ENCODE measurements at regions not wholly inside any gene's neighbourhood (a gene's known extent, or its start where the extent isn't known, plus 50 kb on each side); places are given as distances from the start of the nearest gene placed in this dataset.

- Histone ChIP-seq H3K4me3 (ENCODE audit: low read depth in 1 of 3, low read length in 3 of 3) (no peak overlapping the region), H3K9ac (ENCODE audit: low read depth in 1 of 2, low read length in 2 of 2) (no peak overlapping the region), H3K4me1 (ENCODE audit: control insufficient read depth in 4 of 4, insufficient read depth in 4 of 4, low read length in 3 of 4) (no peaks in the 10 kb centered on the region), H3K9me3 (ENCODE audit: control insufficient read depth in 4 of 4, low read length in 3 of 4) (no peaks in the 10 kb centered on the region), H3K27ac (ENCODE audit: low read depth in 1 of 2, low read length in 2 of 2) (no peak overlapping the region), H3K36me3 (ENCODE audit: control insufficient read depth in 4 of 4, insufficient read depth in 3 of 4, low read depth in 1 of 4, low read length in 3 of 4) (no peaks in the 10 kb centered on the region), H3K27me3 (ENCODE audit: control insufficient read depth in 4 of 4, insufficient read depth in 4 of 4, low read length in 3 of 4) (no peaks in the 10 kb centered on the region)
- no peak for TF ChIP-seq HNF4A (conservative IDR thresholded peaks at IDR 0.05)
- TF ChIP-seq FOXA1 (IDR thresholded peaks at IDR 0.05) = no peak
- TF ChIP-seq ATF3 (IDR thresholded peaks at IDR 0.05) = no peak
- TF ChIP-seq YY1 (IDR thresholded peaks at IDR 0.05) = no peak
- no peak for TF ChIP-seq EGR1 (IDR thresholded peaks at IDR 0.05; ENCODE audit: low read depth in 2 of 2)
- TF ChIP-seq CTCF (IDR thresholded peaks at IDR 0.05; ENCODE audit: low read depth, low read length, missing input control) = no peak
- TF ChIP-seq HNF4G (IDR thresholded peaks at IDR 0.05) = no peak
- no peak for TF ChIP-seq FOXA2 (IDR thresholded peaks at IDR 0.05)
- no peak for TF ChIP-seq RXRA (IDR thresholded peaks at IDR 0.05)
- no peak for TF ChIP-seq SP1 (IDR thresholded peaks at IDR 0.05)
- TF ChIP-seq MAX (IDR thresholded peaks at IDR 0.05) = no peak
- no peak for TF ChIP-seq JUND (IDR thresholded peaks at IDR 0.05)
- TF ChIP-seq TAF1 (conservative IDR thresholded peaks at IDR 0.05) = no peak
- no peak for TF ChIP-seq NR2F2 (IDR thresholded peaks at IDR 0.05)
- TF ChIP-seq GABPA (IDR thresholded peaks at IDR 0.05 in 1 of 2, conservative IDR thresholded peaks at IDR 0.05 in 1 of 2) = no peak
- TF ChIP-seq RAD21 (IDR thresholded peaks at IDR 0.05) = no peak
- TF ChIP-seq, protein P1, sequence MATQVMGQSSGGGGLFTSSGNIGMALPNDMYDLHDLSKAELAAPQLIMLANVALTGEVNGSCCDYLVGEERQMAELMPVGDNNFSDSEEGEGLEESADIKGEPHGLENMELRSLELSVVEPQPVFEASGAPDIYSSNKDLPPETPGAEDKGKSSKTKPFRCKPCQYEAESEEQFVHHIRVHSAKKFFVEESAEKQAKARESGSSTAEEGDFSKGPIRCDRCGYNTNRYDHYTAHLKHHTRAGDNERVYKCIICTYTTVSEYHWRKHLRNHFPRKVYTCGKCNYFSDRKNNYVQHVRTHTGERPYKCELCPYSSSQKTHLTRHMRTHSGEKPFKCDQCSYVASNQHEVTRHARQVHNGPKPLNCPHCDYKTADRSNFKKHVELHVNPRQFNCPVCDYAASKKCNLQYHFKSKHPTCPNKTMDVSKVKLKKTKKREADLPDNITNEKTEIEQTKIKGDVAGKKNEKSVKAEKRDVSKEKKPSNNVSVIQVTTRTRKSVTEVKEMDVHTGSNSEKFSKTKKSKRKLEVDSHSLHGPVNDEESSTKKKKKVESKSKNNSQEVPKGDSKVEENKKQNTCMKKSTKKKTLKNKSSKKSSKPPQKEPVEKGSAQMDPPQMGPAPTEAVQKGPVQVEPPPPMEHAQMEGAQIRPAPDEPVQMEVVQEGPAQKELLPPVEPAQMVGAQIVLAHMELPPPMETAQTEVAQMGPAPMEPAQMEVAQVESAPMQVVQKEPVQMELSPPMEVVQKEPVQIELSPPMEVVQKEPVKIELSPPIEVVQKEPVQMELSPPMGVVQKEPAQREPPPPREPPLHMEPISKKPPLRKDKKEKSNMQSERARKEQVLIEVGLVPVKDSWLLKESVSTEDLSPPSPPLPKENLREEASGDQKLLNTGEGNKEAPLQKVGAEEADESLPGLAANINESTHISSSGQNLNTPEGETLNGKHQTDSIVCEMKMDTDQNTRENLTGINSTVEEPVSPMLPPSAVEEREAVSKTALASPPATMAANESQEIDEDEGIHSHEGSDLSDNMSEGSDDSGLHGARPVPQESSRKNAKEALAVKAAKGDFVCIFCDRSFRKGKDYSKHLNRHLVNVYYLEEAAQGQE (IDR thresholded peaks at IDR 0.05) = no peak
- TF ChIP-seq, protein P2, sequence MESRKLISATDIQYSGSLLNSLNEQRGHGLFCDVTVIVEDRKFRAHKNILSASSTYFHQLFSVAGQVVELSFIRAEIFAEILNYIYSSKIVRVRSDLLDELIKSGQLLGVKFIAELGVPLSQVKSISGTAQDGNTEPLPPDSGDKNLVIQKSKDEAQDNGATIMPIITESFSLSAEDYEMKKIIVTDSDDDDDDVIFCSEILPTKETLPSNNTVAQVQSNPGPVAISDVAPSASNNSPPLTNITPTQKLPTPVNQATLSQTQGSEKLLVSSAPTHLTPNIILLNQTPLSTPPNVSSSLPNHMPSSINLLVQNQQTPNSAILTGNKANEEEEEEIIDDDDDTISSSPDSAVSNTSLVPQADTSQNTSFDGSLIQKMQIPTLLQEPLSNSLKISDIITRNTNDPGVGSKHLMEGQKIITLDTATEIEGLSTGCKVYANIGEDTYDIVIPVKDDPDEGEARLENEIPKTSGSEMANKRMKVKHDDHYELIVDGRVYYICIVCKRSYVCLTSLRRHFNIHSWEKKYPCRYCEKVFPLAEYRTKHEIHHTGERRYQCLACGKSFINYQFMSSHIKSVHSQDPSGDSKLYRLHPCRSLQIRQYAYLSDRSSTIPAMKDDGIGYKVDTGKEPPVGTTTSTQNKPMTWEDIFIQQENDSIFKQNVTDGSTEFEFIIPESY (IDR thresholded peaks at IDR 0.05) = no peak
- DNase-seq (ENCODE audit: low spot score) = no peak
- WGBS = 87% methylated on average over 7 of the region's 7 CpGs
These were observed 145.3 kb downstream of the CTTN start for GRCh38 chr11:70543611-70544010.

Data from liver (tissue), 8 donors.